ENCODE measurements at regions not wholly inside any gene's neighbourhood (a gene's known extent, or its start where the extent isn't known, plus 50 kb on each side); places are given as distances from the start of the nearest gene placed in this dataset.

GRCh38 chr15:46901001-46901400 lies 816.3 kb upstream of the SEMA6D start:
- no peak for DNase-seq (ENCODE audit: low read depth)
- no peak for TF ChIP-seq CTCF (IDR thresholded peaks at IDR 0.05; ENCODE audit: insufficient read depth, low read length)
- no peak overlapping the region for H3K4me3 ChIP-seq (ENCODE audit: low read depth, low read length)

- no peak overlapping the region for H3K4me3 ChIP-seq (ENCODE audit: low read depth, low read length)
- TF ChIP-seq CTCF (IDR thresholded peaks at IDR 0.05; ENCODE audit: insufficient read depth, low read length): no peak
- no peak for DNase-seq (ENCODE audit: low read depth)
Measured at GRCh38 chr15:46917721-46918252, 799.5 kb upstream of the SEMA6D start.

GRCh38 chr15:46918462-46919140 lies 798.7 kb upstream of the SEMA6D start:
- no peak for DNase-seq (ENCODE audit: low read depth)
- H3K4me3 ChIP-seq (ENCODE audit: low read depth, low read length): no peak overlapping the region
- TF ChIP-seq CTCF (IDR thresholded peaks at IDR 0.05; ENCODE audit: insufficient read depth, low read length): no peak

GRCh38 chr15:46921891-46922290 lies 795.4 kb upstream of the SEMA6D start:
- no peak for DNase-seq (ENCODE audit: low read depth)

GRCh38 chr15:46930426-46930825 lies 786.9 kb upstream of the SEMA6D start:
- H3K4me3 ChIP-seq (ENCODE audit: low read depth, low read length): no peak overlapping the region
- TF ChIP-seq CTCF (IDR thresholded peaks at IDR 0.05; ENCODE audit: insufficient read depth, low read length): no peak
- DNase-seq (ENCODE audit: low read depth): no peak

More at GRCh38 chr15:46921891-46922290, 795.4 kb upstream of the SEMA6D start:
- no peak for TF ChIP-seq CTCF (IDR thresholded peaks at IDR 0.05; ENCODE audit: insufficient read depth, low read length)
- no peak overlapping the region for H3K4me3 ChIP-seq (ENCODE audit: low read depth, low read length)

GRCh38 chr15:46933332-46933731 lies 784.0 kb upstream of the SEMA6D start:
- no peak overlapping the region for H3K4me3 ChIP-seq (ENCODE audit: low read depth, low read length)
- no peak for DNase-seq (ENCODE audit: low read depth)
- TF ChIP-seq CTCF (IDR thresholded peaks at IDR 0.05; ENCODE audit: insufficient read depth, low read length): no peak

GRCh38 chr15:46934851-46935250 lies 782.5 kb upstream of the SEMA6D start:
- H3K4me3 ChIP-seq (ENCODE audit: low read depth, low read length): no peak overlapping the region
- DNase-seq (ENCODE audit: low read depth): no peak
- TF ChIP-seq CTCF (IDR thresholded peaks at IDR 0.05; ENCODE audit: insufficient read depth, low read length): no peak

Measured in fibroblast of the aortic adventitia (primary cell).